IMR-90 (cell line): ENCODE measurements at regions not wholly inside any gene's neighbourhood (a gene's known extent, or its start where the extent isn't known, plus 50 kb on each side); places are given as distances from the start of the nearest gene placed in this dataset.

Source experiments
- ATAC-seq: fragments of 200-7000 bp; cut with Tn5 transposase; 2 replicates; pipeline ENCODE4 v1.9.1; 2020; ENCODE audit warnings: low read depth, mild to moderate bottlenecking, moderate library complexity
- BruUV-seq: library from RNA; stranded (reverse); fragments of 400-500 nt; replicated peaks from 2 replicates; lab custom pipeline; 2021; lab: Mats Ljungman, UMichigan
- CTCF ChIA-PET: fragments of 300-600 bp; formaldehyde crosslinking; extraction: SDS; loops from one replicate; lab custom pipeline; 2021; ENCODE audit warnings: antibody characterized with exemption; lab: Yijun Ruan, JAX
- POLR2A ChIA-PET: fragments of 300-600 bp; sonication (Branson Sonifier 250); formaldehyde crosslinking; loops from one replicate; lab custom pipeline; 2022; ENCODE audit warnings: antibody characterized with exemption; ENCODE audit not compliant: unreplicated experiment; lab: Charles Lee
- DNase-seq: peaks from one replicate; pipeline ENCODE4 v3.0.0; 2013
- H2AFZ ChIP-seq: replicated peaks from 2 replicates; pipeline ENCODE3; 2013; ENCODE audit warnings: low read length, mild to moderate bottlenecking; ENCODE audit not compliant: poor library complexity
- H2AK5ac ChIP-seq: 2 replicates; pipeline ENCODE4 v1.6.1; 2013; ENCODE audit warnings: low read depth, low read length, inconsistent platforms
- H2AK9ac ChIP-seq: replicated peaks from 2 replicates; pipeline ENCODE3; 2013; ENCODE audit warnings: mild to moderate bottlenecking, low read depth, low read length, moderate library complexity; ENCODE audit not compliant: poor library complexity
- H2BK120ac ChIP-seq: 2 replicates; pipeline ENCODE4 v1.6.1; 2013; ENCODE audit warnings: low read depth, low read length, inconsistent platforms
- H2BK15ac ChIP-seq: 3 replicates; pipeline ENCODE4 v1.6.1; 2013; ENCODE audit warnings: low read depth, low read length, inconsistent platforms
- H2BK20ac ChIP-seq: 2 replicates; pipeline ENCODE4 v1.6.1; 2013; ENCODE audit warnings: low read depth, mild to moderate bottlenecking, inconsistent platforms, low read length, moderate library complexity
- H2BK5ac ChIP-seq: 2 replicates; pipeline ENCODE4 v1.6.1; 2013; ENCODE audit warnings: mild to moderate bottlenecking, low read depth, low read length, inconsistent platforms; ENCODE audit not compliant: poor library complexity, severe bottlenecking
- H3K14ac ChIP-seq: replicated peaks from 2 replicates; pipeline ENCODE4 v1.6.1; 2013; ENCODE audit warnings: low read depth, low read length, inconsistent platforms
- H3K18ac ChIP-seq: 2 replicates; pipeline ENCODE4 v1.6.1; 2013; ENCODE audit warnings: low read depth, low read length, control low read depth
- H3K23ac ChIP-seq: 2 replicates; pipeline ENCODE4 v1.6.1; 2013; ENCODE audit warnings: low read depth, low read length, inconsistent platforms
- H3K27ac ChIP-seq: 2 replicates; pipeline ENCODE4 v1.5.1; 2013; ENCODE audit warnings: mild to moderate bottlenecking, control low read depth, low read length; ENCODE audit not compliant: insufficient read depth
- H3K27me3 ChIP-seq: 2 replicates; pipeline ENCODE4 v1.6.1; 2013; ENCODE audit warnings: low read length; ENCODE audit not compliant: control insufficient read depth, insufficient read depth
- H3K36me3 ChIP-seq: 2 replicates; pipeline ENCODE4 v1.6.1; 2013; ENCODE audit warnings: low read length, mixed read lengths; ENCODE audit not compliant: control insufficient read depth, insufficient read depth
- H3K4ac ChIP-seq: 2 replicates; pipeline ENCODE4 v1.6.1; 2013; ENCODE audit warnings: low read depth, low read length, inconsistent platforms
- H3K4me1 ChIP-seq: 2 replicates; pipeline ENCODE4 v1.6.1; 2013; ENCODE audit warnings: low read length, mixed read lengths; ENCODE audit not compliant: control insufficient read depth, insufficient read depth
- H3K4me2 ChIP-seq: 2 replicates; pipeline ENCODE4 v1.6.1; 2013; ENCODE audit warnings: low read depth, mild to moderate bottlenecking, control low read depth, low read length, moderate library complexity
- H3K4me3 ChIP-seq: 2 replicates; pipeline ENCODE4 v1.5.1; 2013; ENCODE audit warnings: low read depth, mild to moderate bottlenecking, control low read depth, low read length, moderate library complexity; ENCODE audit not compliant: insufficient read depth
- H3K56ac ChIP-seq: 2 replicates; pipeline ENCODE4 v1.6.1; 2013; ENCODE audit warnings: low read length, inconsistent platforms; ENCODE audit not compliant: insufficient read depth; ENCODE audit errors: extremely low read depth
- H3K79me1 ChIP-seq, 2 experiments: 2 replicates each; pipeline ENCODE4 v1.6.1; 2013; ENCODE audit warnings: low read length in 2 of 2, inconsistent platforms in 1 of 2, low read depth in 1 of 2
- H3K9ac ChIP-seq: 2 replicates; pipeline ENCODE4 v1.6.1; 2013; ENCODE audit warnings: low read depth, low read length, control low read depth
- H3K9me1 ChIP-seq: 2 replicates; pipeline ENCODE4 v1.6.1; 2013; ENCODE audit warnings: low read length, inconsistent platforms; ENCODE audit not compliant: insufficient read depth
- H3K9me3 ChIP-seq: 2 replicates; pipeline ENCODE4 v1.6.1; 2013; ENCODE audit warnings: low read length; ENCODE audit not compliant: control insufficient read depth, insufficient read depth
- H4K20me1 ChIP-seq: 2 replicates; pipeline ENCODE4 v1.6.1; 2013; ENCODE audit warnings: low read length, inconsistent platforms; ENCODE audit not compliant: insufficient read depth
- H4K5ac ChIP-seq: 2 replicates; pipeline ENCODE4 v1.6.1; 2013; ENCODE audit warnings: mild to moderate bottlenecking, low read depth, low read length, control low read depth
- H4K8ac ChIP-seq, 2 experiments: 2 replicates each; pipeline ENCODE4 v1.6.1; 2013; ENCODE audit warnings: low read depth in 2 of 2, low read length in 2 of 2, control low read depth in 1 of 2, inconsistent platforms in 1 of 2
- H4K91ac ChIP-seq: 2 replicates; pipeline ENCODE4 v1.6.1; 2013; ENCODE audit warnings: low read depth, low read length, inconsistent platforms; ENCODE audit not compliant: insufficient read depth
- BHLHE40 ChIP-seq: fragments of 150-350 bp; IDR thresholded peaks from 2 replicates; pipeline ENCODE4 v1.6.1; 2016; ENCODE audit warnings: mild to moderate bottlenecking, low read depth, low read length
- CEBPB ChIP-seq: IDR thresholded peaks from 2 replicates; pipeline ENCODE4 v1.6.1; 2012; ENCODE audit warnings: low read depth, low read length, improper control_type of control experiment
- CHD1 ChIP-seq: IDR thresholded peaks from 2 replicates; pipeline ENCODE4 v1.6.1; 2012; ENCODE audit warnings: low read depth, low read length, improper control_type of control experiment
- CTCF ChIP-seq: conservative IDR thresholded peaks from 2 replicates; pipeline ENCODE4 v1.5.1; 2012; ENCODE audit warnings: mild to moderate bottlenecking, low read depth, low read length, improper control_type of control experiment
- ELK1 ChIP-seq: fragments of 150-350 bp; IDR thresholded peaks from 2 replicates; pipeline ENCODE4 v1.6.1; 2016; ENCODE audit warnings: low read depth, mild to moderate bottlenecking, low read length, moderate library complexity, borderline replicate concordance
- FOS ChIP-seq: fragments of 150-350 bp; IDR thresholded peaks from 2 replicates; pipeline ENCODE4 v1.6.1; 2016; ENCODE audit warnings: low read depth, low read length
- MAFK ChIP-seq: IDR thresholded peaks from 2 replicates; pipeline ENCODE4 v1.6.1; 2012; ENCODE audit warnings: low read depth, low read length, improper control_type of control experiment
- MAZ ChIP-seq: IDR thresholded peaks from 2 replicates; pipeline ENCODE4 v1.6.1; 2012; ENCODE audit warnings: low read depth, mild to moderate bottlenecking, low read length, improper control_type of control experiment, moderate library complexity, borderline replicate concordance
- MXI1 ChIP-seq: IDR thresholded peaks from 2 replicates; pipeline ENCODE4 v1.6.1; 2012; ENCODE audit warnings: low read depth, mild to moderate bottlenecking, low read length, moderate library complexity, borderline replicate concordance
- NFE2L2 ChIP-seq: fragments of 150-350 bp; IDR thresholded peaks from 2 replicates; pipeline ENCODE4 v1.6.1; 2016; ENCODE audit warnings: low read depth, mild to moderate bottlenecking, low read length
- POLR2A ChIP-seq: IDR thresholded peaks from 2 replicates; pipeline ENCODE4 v1.6.1; 2012; ENCODE audit warnings: mild to moderate bottlenecking, low read depth, low read length
- RAD21 ChIP-seq: IDR thresholded peaks from 2 replicates; pipeline ENCODE4 v1.6.1; 2012; ENCODE audit warnings: low read length, improper control_type of control experiment
- RCOR1 ChIP-seq: IDR thresholded peaks from 2 replicates; pipeline ENCODE4 v1.6.1; 2012; ENCODE audit warnings: mild to moderate bottlenecking, low read length, improper control_type of control experiment; ENCODE audit not compliant: insufficient replicate concordance
- RFX5 ChIP-seq: IDR thresholded peaks from 2 replicates; pipeline ENCODE4 v1.8.0; 2012; ENCODE audit warnings: low read depth, mild to moderate bottlenecking, low read length, moderate library complexity
- SMC3 ChIP-seq: fragments of 150-350 bp; IDR thresholded peaks from 2 replicates; pipeline ENCODE4 v1.6.1; 2016; ENCODE audit warnings: low read depth, mild to moderate bottlenecking, antibody characterized with exemption, low read length, moderate library complexity
- WGBS, 2 experiments: methylation state at CpG; one replicate each; pipeline versions ENCODE4 v1.1.5 to v1.1.7; 2013; ENCODE audit warnings: missing lambda C conversion rate in 2 of 2; ENCODE audit not compliant: insufficient read length in 1 of 2; ENCODE audit errors: extremely low coverage in 2 of 2; 5-methylcytosine and 5-hydroxymethylcytosine counted together
- dilution Hi-C: fragments of 300-500 bp; cut with HindIII; formaldehyde crosslinking; loops from one replicate; pipeline ENCODE4 v1.14.3; 2018; ENCODE audit warnings: low sequenced_read_pairs; ENCODE audit not compliant: unreplicated experiment
- in situ Hi-C: fragments of 300-500 bp; cut with MboI; formaldehyde crosslinking; loops from 3 replicates; pipeline ENCODE4 v1.14.3; 2019; ENCODE audit warnings: low sequenced_read_pairs, inconsistent platforms, mixed read lengths
- intact Hi-C: fragments of 100-400 bp; cut with micrococcal nuclease; formaldehyde crosslinking; loops from 2 replicates; pipeline ENCODE4 v1.10.0; 2022

DNA sequence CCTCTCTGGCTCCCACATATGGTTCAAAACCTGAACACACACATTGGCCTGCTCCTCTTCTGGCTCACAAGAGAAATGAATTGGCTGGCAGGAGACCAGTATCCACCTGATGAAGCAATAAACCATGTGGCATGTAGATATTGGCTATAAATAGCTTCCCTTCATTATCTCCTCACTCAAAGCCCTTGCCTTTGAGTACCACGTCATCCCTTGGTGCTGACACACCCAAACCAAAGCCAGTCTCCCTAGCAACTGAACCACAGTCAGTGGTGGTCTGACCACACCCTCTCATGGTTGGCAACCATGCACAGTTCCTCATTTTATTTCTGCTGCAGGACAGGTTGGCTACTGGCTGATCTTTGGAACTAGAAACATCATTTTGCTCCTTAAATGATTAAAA is 98.8 kb downstream of the ZNF621 start:
- H3K36me3 ChIP-seq: no peaks in the 10 kb centered on the region
- H3K4me2 ChIP-seq: no peak overlapping the region
- H2BK15ac ChIP-seq: no peak overlapping the region
- no peak overlapping the region for H3K4ac ChIP-seq
- dilution Hi-C loops: no loop called here
- H4K8ac ChIP-seq: no peak overlapping the region
- BruUV-seq: no TSS peak
- H3K18ac ChIP-seq: no peak overlapping the region
- no peaks in the 10 kb centered on the region for H3K9me1 ChIP-seq
- ATAC-seq: no peak
- H3K9ac ChIP-seq: no peak overlapping the region
- 14% methylated on average over 1 of the region's 1 CpG; no CpG with 5 or more reads in 1 of the 2 experiments for WGBS, 2 experiments
- no peak overlapping the region for H4K5ac ChIP-seq
- H3K27ac ChIP-seq: no peak overlapping the region
- no peak overlapping the region for H3K4me3 ChIP-seq
- no peak overlapping the region for H3K14ac ChIP-seq
- no peaks in the 10 kb centered on the region for H4K20me1 ChIP-seq
- CTCF ChIA-PET: no interaction called here
- POLR2A ChIA-PET: no interaction called here
- no peaks in the 10 kb centered on the region for H3K4me1 ChIP-seq
- H3K27me3 ChIP-seq: no peaks in the 10 kb centered on the region
- no peak for DNase-seq
- no peak for TF ChIP-seq MAZ
- no peak for TF ChIP-seq RFX5
- no peak for TF ChIP-seq CEBPB
- no peak for TF ChIP-seq BHLHE40
- no peak for TF ChIP-seq MXI1
- no peak for TF ChIP-seq NFE2L2
- TF ChIP-seq POLR2A: no peak
- TF ChIP-seq CHD1: no peak
- TF ChIP-seq RAD21: no peak
- no peak for TF ChIP-seq RCOR1
- TF ChIP-seq MAFK: no peak
- TF ChIP-seq SMC3: no peak
- no peak for TF ChIP-seq CTCF
- TF ChIP-seq FOS: no peak
- TF ChIP-seq ELK1: no peak
- intact Hi-C loops: no loop called here
- H2AK9ac ChIP-seq: no peak overlapping the region
- H3K79me1 ChIP-seq: no peaks in the 10 kb centered on the region
- no peak overlapping the region for H4K91ac ChIP-seq
- H3K56ac ChIP-seq: no peak overlapping the region
- H2BK5ac ChIP-seq: no peak overlapping the region
- peaks cover 4% of the 10 kb centered on the region; the same call in 1 of the 2 replicates for H3K9me3 ChIP-seq
- no peak overlapping the region for H2BK120ac ChIP-seq
- H2AFZ ChIP-seq: no peak overlapping the region
- H2AK5ac ChIP-seq: no peak overlapping the region
- no peak overlapping the region for H2BK20ac ChIP-seq
- no peak overlapping the region for H3K23ac ChIP-seq
- in situ Hi-C loops: no loop called here
